NT2/D1 (cell line): ENCODE measurements at regions not wholly inside any gene's neighbourhood (a gene's known extent, or its start where the extent isn't known, plus 50 kb on each side); places are given as distances from the start of the nearest gene placed in this dataset.

ENCODE experiments used
- YY1 ChIP-seq: IDR thresholded peaks from 2 replicates; pipeline ENCODE4 v1.6.1; 2011; ENCODE audit not compliant: insufficient read length, insufficient read depth
- ZNF274 ChIP-seq: IDR thresholded peaks from 2 replicates; pipeline ENCODE4 v1.6.1; 2011; ENCODE audit warnings: mild to moderate bottlenecking, low read depth, low read length

DNA sequence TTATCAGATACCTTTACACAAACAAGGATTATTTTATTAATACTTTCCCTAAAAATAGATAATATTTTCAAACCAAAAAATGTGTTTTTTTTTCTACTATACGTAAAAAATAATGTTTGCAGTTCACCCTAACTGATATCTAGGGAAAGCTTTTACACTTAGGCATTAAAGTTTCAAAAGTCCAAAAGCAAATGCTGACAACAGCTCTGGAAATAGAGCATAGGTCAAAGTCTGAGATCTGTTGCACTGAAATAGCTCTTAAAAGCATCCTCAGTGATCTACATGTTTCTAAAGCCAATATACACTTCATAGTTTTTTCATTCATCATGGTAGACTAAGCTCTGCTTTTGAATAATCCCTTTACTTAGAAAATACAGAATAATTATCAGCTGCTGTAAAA, 222.8 kb downstream of the TRAM1L1 start:
- TF ChIP-seq YY1 (no peak), ZNF274 (no peak)
